ENCODE measurements at regions not wholly inside any gene's neighbourhood (a gene's known extent, or its start where the extent isn't known, plus 50 kb on each side); places are given as distances from the start of the nearest gene placed in this dataset.

DNA sequence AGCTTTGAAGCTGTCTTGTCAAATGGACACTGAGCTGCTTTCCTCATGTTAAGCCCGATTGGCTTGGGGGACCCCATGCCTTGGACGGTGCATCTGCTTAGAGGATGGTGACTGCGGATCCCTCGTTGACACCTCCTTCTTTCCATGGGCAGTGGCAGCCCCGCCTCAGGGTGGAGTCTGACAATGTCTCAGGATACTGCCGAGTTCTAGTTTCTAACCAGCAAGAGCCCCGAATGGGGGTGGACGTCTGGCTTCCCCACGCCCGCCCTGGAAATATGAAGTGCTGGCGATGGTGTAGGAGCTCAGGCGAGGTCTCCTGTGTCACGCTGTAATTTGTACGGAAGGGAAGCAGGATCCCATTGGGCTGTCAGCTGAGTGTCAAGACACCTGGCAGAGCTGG lies 106.2 kb upstream of the CTBP2 start:
- H3K4me1 ChIP-seq (ENCODE audit: control insufficient read depth in 1 of 2, insufficient read depth in 2 of 2, low read depth in 1 of 2, low read length in 1 of 2) = peaks cover 0 to 5% of the 10 kb centered on the region in 2 experiments; a peak in 1 of 4 replicates
- POLR2A ChIA-PET = no interaction called here
- no peak for DNase-seq

DNA sequence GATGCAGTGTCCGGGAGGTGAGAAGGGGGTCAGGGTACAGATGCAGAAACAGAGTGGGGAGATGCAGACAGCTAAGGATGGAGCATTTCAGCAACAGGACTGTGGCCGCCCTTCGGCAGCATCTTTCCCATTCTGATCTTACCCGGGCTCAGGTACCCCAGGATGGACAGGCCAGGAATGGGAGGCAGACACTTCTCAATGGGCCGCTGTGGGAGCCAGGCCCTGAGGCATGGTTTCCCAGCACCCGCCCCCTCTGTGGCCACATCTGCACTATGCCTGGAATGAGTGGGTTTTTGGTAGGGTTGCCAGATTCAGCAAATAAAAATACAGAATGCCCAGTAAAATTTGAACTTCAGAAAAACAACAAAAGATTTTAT lies 105.2 kb upstream of the CTBP2 start:
- POLR2A ChIA-PET = no interaction called here
- TF ChIP-seq SMC3 (IDR thresholded peaks at IDR 0.05; ENCODE audit: low read depth, low read length) = no peak
- TF ChIP-seq, protein P1, sequence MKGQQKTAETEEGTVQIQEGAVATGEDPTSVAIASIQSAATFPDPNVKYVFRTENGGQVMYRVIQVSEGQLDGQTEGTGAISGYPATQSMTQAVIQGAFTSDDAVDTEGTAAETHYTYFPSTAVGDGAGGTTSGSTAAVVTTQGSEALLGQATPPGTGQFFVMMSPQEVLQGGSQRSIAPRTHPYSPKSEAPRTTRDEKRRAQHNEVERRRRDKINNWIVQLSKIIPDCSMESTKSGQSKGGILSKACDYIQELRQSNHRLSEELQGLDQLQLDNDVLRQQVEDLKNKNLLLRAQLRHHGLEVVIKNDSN (IDR thresholded peaks at IDR 0.05; ENCODE audit: borderline replicate concordance, low read depth) = no peak
- TF ChIP-seq, protein P2, sequence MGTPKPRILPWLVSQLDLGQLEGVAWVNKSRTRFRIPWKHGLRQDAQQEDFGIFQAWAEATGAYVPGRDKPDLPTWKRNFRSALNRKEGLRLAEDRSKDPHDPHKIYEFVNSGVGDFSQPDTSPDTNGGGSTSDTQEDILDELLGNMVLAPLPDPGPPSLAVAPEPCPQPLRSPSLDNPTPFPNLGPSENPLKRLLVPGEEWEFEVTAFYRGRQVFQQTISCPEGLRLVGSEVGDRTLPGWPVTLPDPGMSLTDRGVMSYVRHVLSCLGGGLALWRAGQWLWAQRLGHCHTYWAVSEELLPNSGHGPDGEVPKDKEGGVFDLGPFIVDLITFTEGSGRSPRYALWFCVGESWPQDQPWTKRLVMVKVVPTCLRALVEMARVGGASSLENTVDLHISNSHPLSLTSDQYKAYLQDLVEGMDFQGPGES (IDR thresholded peaks at IDR 0.05; ENCODE audit: low read depth, low read length) = no peak
- TF ChIP-seq, protein P3, sequence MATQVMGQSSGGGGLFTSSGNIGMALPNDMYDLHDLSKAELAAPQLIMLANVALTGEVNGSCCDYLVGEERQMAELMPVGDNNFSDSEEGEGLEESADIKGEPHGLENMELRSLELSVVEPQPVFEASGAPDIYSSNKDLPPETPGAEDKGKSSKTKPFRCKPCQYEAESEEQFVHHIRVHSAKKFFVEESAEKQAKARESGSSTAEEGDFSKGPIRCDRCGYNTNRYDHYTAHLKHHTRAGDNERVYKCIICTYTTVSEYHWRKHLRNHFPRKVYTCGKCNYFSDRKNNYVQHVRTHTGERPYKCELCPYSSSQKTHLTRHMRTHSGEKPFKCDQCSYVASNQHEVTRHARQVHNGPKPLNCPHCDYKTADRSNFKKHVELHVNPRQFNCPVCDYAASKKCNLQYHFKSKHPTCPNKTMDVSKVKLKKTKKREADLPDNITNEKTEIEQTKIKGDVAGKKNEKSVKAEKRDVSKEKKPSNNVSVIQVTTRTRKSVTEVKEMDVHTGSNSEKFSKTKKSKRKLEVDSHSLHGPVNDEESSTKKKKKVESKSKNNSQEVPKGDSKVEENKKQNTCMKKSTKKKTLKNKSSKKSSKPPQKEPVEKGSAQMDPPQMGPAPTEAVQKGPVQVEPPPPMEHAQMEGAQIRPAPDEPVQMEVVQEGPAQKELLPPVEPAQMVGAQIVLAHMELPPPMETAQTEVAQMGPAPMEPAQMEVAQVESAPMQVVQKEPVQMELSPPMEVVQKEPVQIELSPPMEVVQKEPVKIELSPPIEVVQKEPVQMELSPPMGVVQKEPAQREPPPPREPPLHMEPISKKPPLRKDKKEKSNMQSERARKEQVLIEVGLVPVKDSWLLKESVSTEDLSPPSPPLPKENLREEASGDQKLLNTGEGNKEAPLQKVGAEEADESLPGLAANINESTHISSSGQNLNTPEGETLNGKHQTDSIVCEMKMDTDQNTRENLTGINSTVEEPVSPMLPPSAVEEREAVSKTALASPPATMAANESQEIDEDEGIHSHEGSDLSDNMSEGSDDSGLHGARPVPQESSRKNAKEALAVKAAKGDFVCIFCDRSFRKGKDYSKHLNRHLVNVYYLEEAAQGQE (IDR thresholded peaks at IDR 0.05; ENCODE audit: low read depth, low read length) = no peak
- TF ChIP-seq, protein P4, sequence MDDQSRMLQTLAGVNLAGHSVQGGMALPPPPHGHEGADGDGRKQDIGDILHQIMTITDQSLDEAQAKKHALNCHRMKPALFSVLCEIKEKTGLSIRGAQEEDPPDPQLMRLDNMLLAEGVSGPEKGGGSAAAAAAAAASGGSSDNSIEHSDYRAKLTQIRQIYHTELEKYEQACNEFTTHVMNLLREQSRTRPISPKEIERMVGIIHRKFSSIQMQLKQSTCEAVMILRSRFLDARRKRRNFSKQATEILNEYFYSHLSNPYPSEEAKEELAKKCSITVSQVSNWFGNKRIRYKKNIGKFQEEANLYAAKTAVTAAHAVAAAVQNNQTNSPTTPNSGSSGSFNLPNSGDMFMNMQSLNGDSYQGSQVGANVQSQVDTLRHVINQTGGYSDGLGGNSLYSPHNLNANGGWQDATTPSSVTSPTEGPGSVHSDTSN (IDR thresholded peaks at IDR 0.05) = no peak
- TF ChIP-seq RXRA (IDR thresholded peaks at IDR 0.05; ENCODE audit: borderline replicate concordance, low read depth) = no peak
- no peak for TF ChIP-seq JUND (IDR thresholded peaks at IDR 0.05)
- TF ChIP-seq FOSL2 (IDR thresholded peaks at IDR 0.05; ENCODE audit: borderline replicate concordance, low read depth) = no peak
- TF ChIP-seq MXI1 (IDR thresholded peaks at IDR 0.05; ENCODE audit: low read depth, low read length) = no peak
- no peak for TF ChIP-seq FOXM1 (IDR thresholded peaks at IDR 0.05; ENCODE audit: low read depth)
- no peak for TF ChIP-seq EZH2phosphoT487 (IDR thresholded peaks at IDR 0.05; ENCODE audit: borderline replicate concordance, low read depth)
- TF ChIP-seq, protein P5, sequence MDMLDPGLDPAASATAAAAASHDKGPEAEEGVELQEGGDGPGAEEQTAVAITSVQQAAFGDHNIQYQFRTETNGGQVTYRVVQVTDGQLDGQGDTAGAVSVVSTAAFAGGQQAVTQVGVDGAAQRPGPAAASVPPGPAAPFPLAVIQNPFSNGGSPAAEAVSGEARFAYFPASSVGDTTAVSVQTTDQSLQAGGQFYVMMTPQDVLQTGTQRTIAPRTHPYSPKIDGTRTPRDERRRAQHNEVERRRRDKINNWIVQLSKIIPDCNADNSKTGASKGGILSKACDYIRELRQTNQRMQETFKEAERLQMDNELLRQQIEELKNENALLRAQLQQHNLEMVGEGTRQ (IDR thresholded peaks at IDR 0.05; ENCODE audit: borderline replicate concordance, low read depth, low read length) = no peak
- no peak for TF ChIP-seq FOXJ3 (CRISPR knock-in tag; IDR thresholded peaks at IDR 0.05)
- WGBS (ENCODE audit: low lambda C conversion rate) = 53% methylated on average over 6 of the region's 6 CpGs

More for the DNA sequence above, 106.2 kb upstream of the CTBP2 start:
- 67% methylated on average over 13 of the region's 14 CpGs for WGBS (ENCODE audit: low lambda C conversion rate)
- no peak overlapping the region for H2AFZ ChIP-seq (ENCODE audit: low read depth)
- H3K79me2 ChIP-seq (ENCODE audit: insufficient read depth) = no peaks in the 10 kb centered on the region
- H3K4me2 ChIP-seq = no peak overlapping the region
- H3K9ac ChIP-seq = no peak overlapping the region
- no peaks in the 10 kb centered on the region for H3K9me3 ChIP-seq
- no peaks in the 10 kb centered on the region for H3K27me3 ChIP-seq (ENCODE audit: insufficient read depth)
- CTCF ChIA-PET = no interaction called here
- no peaks in the 10 kb centered on the region for H3K9me2 ChIP-seq
- no peaks in the 10 kb centered on the region for H3F3A ChIP-seq (replicated peaks; ENCODE audit: insufficient read depth)
- no peaks in the 10 kb centered on the region for H3K36me3 ChIP-seq (replicated peaks in 1 of 2; ENCODE audit: control insufficient read depth in 1 of 2, insufficient read depth in 2 of 2, low read length in 1 of 2)
- no peak overlapping the region for H3K27ac ChIP-seq (ENCODE audit: low read depth in 2 of 2, low read length in 1 of 2)
- H4K20me1 ChIP-seq (ENCODE audit: insufficient read depth) = no peaks in the 10 kb centered on the region
- TF ChIP-seq CHD2 (IDR thresholded peaks at IDR 0.05; ENCODE audit: low read length, partially characterized antibody) (no peak), RXRA (IDR thresholded peaks at IDR 0.05; ENCODE audit: borderline replicate concordance, low read depth) (no peak)
- TF ChIP-seq, protein P6, sequence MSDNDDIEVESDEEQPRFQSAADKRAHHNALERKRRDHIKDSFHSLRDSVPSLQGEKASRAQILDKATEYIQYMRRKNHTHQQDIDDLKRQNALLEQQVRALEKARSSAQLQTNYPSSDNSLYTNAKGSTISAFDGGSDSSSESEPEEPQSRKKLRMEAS (IDR thresholded peaks at IDR 0.05; ENCODE audit: low read depth) = no peak
- TF ChIP-seq, protein P4 (IDR thresholded peaks at IDR 0.05) = no peak
- H3K4me3 ChIP-seq (ENCODE audit: low read depth in 2 of 2, low read length in 1 of 2) = no peak overlapping the region

More for the DNA sequence above, 105.2 kb upstream of the CTBP2 start:
- H3K4me3 ChIP-seq (ENCODE audit: low read depth in 2 of 2, low read length in 1 of 2) = no peak overlapping the region
- no peak overlapping the region for H3K4me2 ChIP-seq
- H2AFZ ChIP-seq (ENCODE audit: low read depth) = no peak overlapping the region
- CTCF ChIA-PET = no interaction called here
- H3K4me1 ChIP-seq (ENCODE audit: control insufficient read depth in 1 of 2, insufficient read depth in 2 of 2, low read depth in 1 of 2, low read length in 1 of 2) = no peaks in the 10 kb centered on the region; a peak in 1 of 4 replicates
- no peaks in the 10 kb centered on the region for H3K36me3 ChIP-seq (replicated peaks in 1 of 2; ENCODE audit: control insufficient read depth in 1 of 2, insufficient read depth in 2 of 2, low read length in 1 of 2)
- no peaks in the 10 kb centered on the region for H3K79me2 ChIP-seq (ENCODE audit: insufficient read depth)
- H4K20me1 ChIP-seq (ENCODE audit: insufficient read depth) = no peaks in the 10 kb centered on the region
- H3K9ac ChIP-seq = no peak overlapping the region
- H3K9me3 ChIP-seq = no peaks in the 10 kb centered on the region
- no peaks in the 10 kb centered on the region for H3F3A ChIP-seq (replicated peaks; ENCODE audit: insufficient read depth)
- peak; percentile 26 for DNase-seq
- H3K9me2 ChIP-seq = no peaks in the 10 kb centered on the region
- no peaks in the 10 kb centered on the region for H3K27me3 ChIP-seq (ENCODE audit: insufficient read depth)
- no peak overlapping the region for H3K27ac ChIP-seq (ENCODE audit: low read depth in 2 of 2, low read length in 1 of 2)

All from SK-N-SH (cell line).